Osteocyte (in vitro differentiated cells): ENCODE measurements at regions not wholly inside any gene's neighbourhood (a gene's known extent, or its start where the extent isn't known, plus 50 kb on each side); places are given as distances from the start of the nearest gene placed in this dataset.

Experiments used
- DNase-seq: peaks from one replicate; pipeline ENCODE4 v3.0.0; 2021; ENCODE audit warnings: mixed read lengths; ENCODE audit not compliant: unreplicated experiment; ENCODE audit errors: extremely low spot score
- H3K27ac Mint-ChIP-seq: one replicate; pipeline ENCODE4 v1.8.0; 2021; ENCODE audit warnings: mild to moderate bottlenecking, mixed read lengths; ENCODE audit not compliant: unreplicated experiment
- H3K27me3 Mint-ChIP-seq: one replicate; pipeline ENCODE4 v1.8.0; 2021; ENCODE audit warnings: mixed read lengths; ENCODE audit not compliant: unreplicated experiment
- H3K36me3 Mint-ChIP-seq: one replicate; pipeline ENCODE4 v1.8.0; 2021; ENCODE audit warnings: mixed read lengths; ENCODE audit not compliant: unreplicated experiment
- H3K4me1 Mint-ChIP-seq: one replicate; pipeline ENCODE4 v1.8.0; 2021; ENCODE audit warnings: mixed read lengths; ENCODE audit not compliant: unreplicated experiment
- H3K4me3 Mint-ChIP-seq: one replicate; pipeline ENCODE4 v1.8.0; 2021; ENCODE audit warnings: mild to moderate bottlenecking, moderate library complexity, mixed read lengths; ENCODE audit not compliant: unreplicated experiment
- H3K9me3 Mint-ChIP-seq: one replicate; pipeline ENCODE4 v1.8.0; 2021; ENCODE audit warnings: mixed read lengths; ENCODE audit not compliant: unreplicated experiment
- TF ChIP-seq, protein P1 (sequence below): fragments of 200-600 bp; sonication (generic); IDR thresholded peaks from 2 replicates; pipeline ENCODE4 v1.5.0; 2021; ENCODE audit warnings: antibody characterized with exemption, mild to moderate bottlenecking, moderate library complexity

DNA sequence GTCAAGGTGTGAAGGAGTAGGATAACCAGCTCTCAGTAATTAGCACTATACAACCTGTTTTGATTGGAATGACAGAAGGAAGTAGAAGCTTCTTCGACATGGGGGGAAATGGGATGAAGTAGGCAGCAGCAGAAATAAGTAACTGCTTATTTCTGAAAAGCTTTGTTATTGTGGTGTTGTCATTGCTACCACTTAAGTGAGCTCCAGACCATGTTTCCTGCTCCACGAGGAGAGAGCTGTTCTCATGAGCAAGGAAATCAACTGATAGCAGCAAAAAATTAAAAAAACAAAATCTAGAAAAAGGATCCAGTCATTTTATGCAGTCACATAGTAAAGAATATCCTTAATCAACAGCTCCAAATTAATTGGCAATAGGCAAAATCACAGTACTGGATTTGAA is 106.1 kb upstream of the TLL1 start:
- TF ChIP-seq, protein P1, sequence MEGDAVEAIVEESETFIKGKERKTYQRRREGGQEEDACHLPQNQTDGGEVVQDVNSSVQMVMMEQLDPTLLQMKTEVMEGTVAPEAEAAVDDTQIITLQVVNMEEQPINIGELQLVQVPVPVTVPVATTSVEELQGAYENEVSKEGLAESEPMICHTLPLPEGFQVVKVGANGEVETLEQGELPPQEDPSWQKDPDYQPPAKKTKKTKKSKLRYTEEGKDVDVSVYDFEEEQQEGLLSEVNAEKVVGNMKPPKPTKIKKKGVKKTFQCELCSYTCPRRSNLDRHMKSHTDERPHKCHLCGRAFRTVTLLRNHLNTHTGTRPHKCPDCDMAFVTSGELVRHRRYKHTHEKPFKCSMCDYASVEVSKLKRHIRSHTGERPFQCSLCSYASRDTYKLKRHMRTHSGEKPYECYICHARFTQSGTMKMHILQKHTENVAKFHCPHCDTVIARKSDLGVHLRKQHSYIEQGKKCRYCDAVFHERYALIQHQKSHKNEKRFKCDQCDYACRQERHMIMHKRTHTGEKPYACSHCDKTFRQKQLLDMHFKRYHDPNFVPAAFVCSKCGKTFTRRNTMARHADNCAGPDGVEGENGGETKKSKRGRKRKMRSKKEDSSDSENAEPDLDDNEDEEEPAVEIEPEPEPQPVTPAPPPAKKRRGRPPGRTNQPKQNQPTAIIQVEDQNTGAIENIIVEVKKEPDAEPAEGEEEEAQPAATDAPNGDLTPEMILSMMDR: no peak
- peaks cover 21% of the 10 kb centered on the region for H3K4me1 Mint-ChIP-seq
- no peak overlapping the region for H3K4me3 Mint-ChIP-seq
- no peaks in the 10 kb centered on the region for H3K36me3 Mint-ChIP-seq
- no peak for DNase-seq
- H3K27ac Mint-ChIP-seq: no peak overlapping the region
- H3K27me3 Mint-ChIP-seq: no peaks in the 10 kb centered on the region
- no peaks in the 10 kb centered on the region for H3K9me3 Mint-ChIP-seq

DNA sequence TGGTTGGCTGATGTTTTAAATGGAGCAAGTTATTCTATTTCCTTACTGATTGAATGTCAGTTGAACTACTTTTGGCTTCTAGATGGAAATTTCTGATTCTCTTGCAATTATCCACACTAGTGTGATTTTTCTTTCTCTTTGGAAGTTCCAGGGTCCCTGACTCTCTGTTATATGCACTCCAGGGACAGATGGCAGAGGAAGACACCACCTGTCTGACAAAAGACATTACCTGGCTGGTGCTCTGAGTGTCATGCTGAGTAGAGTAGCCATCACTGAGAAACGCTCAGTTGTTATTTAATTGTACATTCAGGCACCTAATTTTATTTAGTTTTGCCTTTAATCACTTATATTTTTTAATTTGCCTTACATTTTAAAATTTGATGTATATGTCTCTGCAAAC is 105.4 kb upstream of the TLL1 start:
- Mint-ChIP-seq H3K4me3 (no peak overlapping the region), H3K9me3 (peaks cover 1% of the 10 kb centered on the region), H3K27me3 (no peaks in the 10 kb centered on the region), H3K27ac (no peak overlapping the region), H3K36me3 (no peaks in the 10 kb centered on the region), H3K4me1 (peaks cover 20% of the 10 kb centered on the region)
- DNase-seq: no peak
- TF ChIP-seq, protein P1: no peak

DNA sequence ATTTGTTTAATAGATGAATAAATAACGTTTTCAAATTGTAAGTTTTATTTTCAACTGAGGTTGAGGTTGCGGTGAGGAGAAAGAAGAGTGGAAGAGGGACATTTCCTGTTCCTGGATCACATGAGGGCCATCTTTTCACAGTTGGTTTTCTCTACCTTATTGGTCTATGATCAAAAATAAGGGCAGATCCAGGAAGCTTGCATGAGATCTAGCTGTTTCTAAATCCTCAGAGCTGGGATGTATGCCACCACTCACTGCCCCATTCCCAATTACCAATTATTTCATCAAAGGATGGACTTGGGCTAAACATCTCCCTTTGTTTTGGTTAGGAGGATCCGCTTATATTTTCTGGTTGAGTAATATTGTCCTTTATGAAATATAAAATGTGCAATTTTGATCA is 104.8 kb upstream of the TLL1 start:
- TF ChIP-seq, protein P1: no peak
- DNase-seq: no peak
- peaks cover 7% of the 10 kb centered on the region for H3K9me3 Mint-ChIP-seq
- H3K4me3 Mint-ChIP-seq: no peak overlapping the region
- no peak overlapping the region for H3K27ac Mint-ChIP-seq
- peaks cover 2% of the 10 kb centered on the region for H3K36me3 Mint-ChIP-seq
- no peaks in the 10 kb centered on the region for H3K27me3 Mint-ChIP-seq
- H3K4me1 Mint-ChIP-seq: peaks cover 14% of the 10 kb centered on the region

DNA sequence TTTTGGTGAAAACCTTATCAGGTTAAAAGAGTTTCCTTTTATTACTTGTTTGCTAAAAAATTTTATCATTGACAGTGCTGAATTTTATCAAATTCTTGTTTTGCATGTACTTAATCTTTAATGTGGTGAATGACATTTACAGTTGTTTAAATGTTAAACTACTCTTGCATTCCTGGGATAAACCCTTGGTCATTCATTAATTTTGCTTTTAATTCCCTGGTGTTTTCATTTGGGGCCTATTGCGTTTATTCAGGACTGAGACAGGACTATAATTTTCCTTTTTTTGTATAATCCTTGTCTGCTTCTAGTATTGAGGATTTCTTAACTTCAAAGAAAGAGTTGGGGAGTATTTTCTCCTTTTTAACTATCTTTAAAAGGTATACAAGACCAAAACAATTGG is 98.7 kb upstream of the TLL1 start:
- peaks cover 4% of the 10 kb centered on the region for H3K36me3 Mint-ChIP-seq
- no peaks in the 10 kb centered on the region for H3K27me3 Mint-ChIP-seq
- no peak overlapping the region for H3K4me3 Mint-ChIP-seq
- no peaks in the 10 kb centered on the region for H3K4me1 Mint-ChIP-seq
- DNase-seq: no peak
- no peak overlapping the region for H3K27ac Mint-ChIP-seq
- TF ChIP-seq, protein P1: no peak
- H3K9me3 Mint-ChIP-seq: peaks cover 14% of the 10 kb centered on the region

DNA sequence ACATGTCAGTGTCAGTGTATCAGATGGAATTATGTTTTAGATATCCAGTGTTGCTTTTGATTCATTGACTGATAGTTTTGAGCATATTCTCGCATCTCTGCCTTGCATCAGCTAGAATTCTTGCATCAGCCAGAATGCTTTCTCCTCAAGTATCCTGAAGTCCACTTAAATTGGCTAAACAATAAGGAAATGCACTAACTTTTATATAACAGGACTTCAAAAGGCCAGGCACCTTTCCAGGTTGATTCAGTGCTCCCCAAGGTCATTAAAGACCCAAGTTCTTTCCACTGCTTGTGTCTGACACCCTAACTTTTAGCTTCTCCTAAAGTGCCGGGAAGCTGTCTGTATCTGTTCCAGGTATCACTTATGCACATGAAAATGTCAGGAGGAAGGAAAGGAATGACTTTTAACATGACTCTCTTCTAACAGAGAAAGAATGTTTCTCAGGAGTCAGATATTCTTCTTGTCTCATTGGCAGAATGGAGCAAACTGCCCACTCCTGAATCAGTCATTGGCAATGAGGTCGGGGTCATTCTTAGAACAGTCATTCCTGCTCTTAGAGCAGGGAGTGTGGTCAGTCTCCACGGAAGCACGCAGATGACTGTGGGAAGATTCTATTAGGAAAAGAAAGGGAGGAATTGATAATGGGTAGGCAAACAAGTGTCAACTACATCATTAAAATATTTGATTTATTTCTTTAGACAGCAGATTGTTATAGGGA is 92.9 kb upstream of the TLL1 start:
- Mint-ChIP-seq H3K27me3 (no peaks in the 10 kb centered on the region), H3K27ac (no peak overlapping the region), H3K9me3 (peaks cover 7% of the 10 kb centered on the region), H3K4me1 (peaks cover 14% of the 10 kb centered on the region), H3K36me3 (peaks cover 2% of the 10 kb centered on the region), H3K4me3 (no peak overlapping the region)
- TF ChIP-seq, protein P1: no peak
- no peak for DNase-seq
